Sigmoid colon (tissue), 4 donors: ENCODE measurements at regions not wholly inside any gene's neighbourhood (a gene's known extent, or its start where the extent isn't known, plus 50 kb on each side); places are given as distances from the start of the nearest gene placed in this dataset.

Source experiments
- CTCF ChIP-seq, 4 experiments: fragments of 450-650 bp in 3 of 4; fragments of 200-600 bp in 1 of 4; IDR thresholded peaks; one replicate each; pipeline ENCODE4 v1.5.1; 2016 to 2019; ENCODE audit warnings: antibody characterized with exemption in 4 of 4, mild to moderate bottlenecking in 3 of 4, moderate library complexity in 2 of 4
- EP300 ChIP-seq, 4 donors: sonication (generic); formaldehyde crosslinking; IDR thresholded peaks; one replicate each; pipeline ENCODE4 v1.6.1; 2017; ENCODE audit warnings: antibody characterized with exemption in 4 of 4
- POLR2A ChIP-seq, 2 donors: fragments of 450-650 bp; IDR thresholded peaks; one replicate each; pipeline ENCODE4 v1.6.1; 2016; ENCODE audit warnings: antibody characterized with exemption in 2 of 2, mild to moderate bottlenecking in 2 of 2, moderate library complexity in 2 of 2
- POLR2AphosphoS5 ChIP-seq, 4 donors: sonication (generic); formaldehyde crosslinking; IDR thresholded peaks; one replicate each; pipeline ENCODE4 v1.6.1; 2017; ENCODE audit warnings: antibody characterized with exemption in 4 of 4

- TF ChIP-seq POLR2A (IDR thresholded peaks at IDR 0.05) (no peak), EP300 (IDR thresholded peaks at IDR 0.05) (no peak), CTCF (IDR thresholded peaks at IDR 0.05) (no peak), POLR2AphosphoS5 (IDR thresholded peaks at IDR 0.05) (no peak)
Observed at GRCh38 chr5:66503203-66503789, 92.9 kb upstream of the MAST4 start.
